Endothelial cell of umbilical vein (primary cell): ENCODE measurements at regions not wholly inside any gene's neighbourhood (a gene's known extent, or its start where the extent isn't known, plus 50 kb on each side); places are given as distances from the start of the nearest gene placed in this dataset. TPM values are rescaled to one million over a fixed set of nuclear protein-coding genes. Genes with fewer than 3 reads are reported as not detected.

Source experiments
- BruUV-seq: library from RNA; stranded (reverse); fragments of 400-500 nt; replicated peaks from 2 replicates; lab custom pipeline; 2021; lab: Mats Ljungman, UMichigan
- CTCF ChIA-PET: fragments of 300-600, 350-600 bp; sonication (Branson Sonifier 250); formaldehyde crosslinking; loops from one replicate; lab custom pipeline; 2021; ENCODE audit warnings: antibody characterized with exemption, inconsistent platforms; lab: Charles Lee
- POLR2A ChIA-PET: fragments of 300-600, 350-600 bp; sonication (Branson Sonifier 250); formaldehyde crosslinking; loops from one replicate; lab custom pipeline; 2021; ENCODE audit warnings: antibody characterized with exemption, inconsistent platforms; lab: Charles Lee
- DNase-seq: peaks from one replicate; pipeline ENCODE4 v3.0.0-alpha.2; 2011; ENCODE audit warnings: low read depth, low spot score
- FAIRE-seq: peaks from 2 replicates; lab custom pipeline; 2011; peaks lifted over from hg19 to GRCh38; lab: Jason Lieb, UNC
- H2AFZ ChIP-seq: 2 replicates; pipeline ENCODE4 v1.6.0; 2012; ENCODE audit warnings: low read depth, low read length, control low read depth, inconsistent platforms
- H3K27ac ChIP-seq: 2 replicates; pipeline ENCODE4 v1.5.1; 2011; ENCODE audit warnings: low read depth, mild to moderate bottlenecking, control low read depth, low read length, moderate library complexity; ENCODE audit not compliant: insufficient read depth
- H3K27me3 ChIP-seq, 2 experiments: 2 replicates each; pipeline versions ENCODE4 v1.6.0 to v1.6.1; 2011; ENCODE audit warnings: low read length in 2 of 2, mixed read lengths in 1 of 2; ENCODE audit not compliant: control insufficient read depth in 2 of 2, insufficient read depth in 2 of 2
- H3K36me3 ChIP-seq, 2 experiments: 2 replicates in 1 of 2; 3 replicates in 1 of 2; pipeline ENCODE4 v1.5.1; 2011; ENCODE audit warnings: low read length in 2 of 2, mild to moderate bottlenecking in 1 of 2, moderate library complexity in 1 of 2; ENCODE audit not compliant: control insufficient read depth in 2 of 2, insufficient read depth in 2 of 2; ENCODE audit errors: extremely low read depth in 1 of 2
- H3K4me1 ChIP-seq: 3 replicates; pipeline ENCODE4 v1.5.1; 2011; ENCODE audit warnings: mild to moderate bottlenecking, low read length; ENCODE audit not compliant: control insufficient read depth, insufficient read depth; ENCODE audit errors: extremely low read depth
- H3K4me2 ChIP-seq: 2 replicates; pipeline ENCODE4 v1.6.1; 2011; ENCODE audit warnings: low read length, control low read depth, mixed read lengths; ENCODE audit not compliant: insufficient read depth
- H3K4me3 ChIP-seq, 3 experiments: fragments of 200-600 bp in 1 of 3; sonication (generic), shearing (Covaris generic) in 1 of 3; replicated peaks in 1 of 3; 2 replicates each; pipeline ENCODE4 v1.5.1; 2011 to 2016; ENCODE audit warnings: control low read depth in 3 of 3, low read length in 3 of 3, mild to moderate bottlenecking in 2 of 3, inconsistent platforms in 1 of 3, low read depth in 1 of 3, moderate library complexity in 1 of 3; ENCODE audit not compliant: insufficient read depth in 1 of 3
- H3K79me2 ChIP-seq: 2 replicates; pipeline ENCODE4 v1.6.0; 2012; ENCODE audit warnings: low read length, inconsistent platforms; ENCODE audit not compliant: control insufficient read depth, insufficient read depth
- H3K9ac ChIP-seq: replicated peaks from 2 replicates; pipeline ENCODE3; 2011; ENCODE audit warnings: low read length, control low read depth; ENCODE audit not compliant: insufficient read depth; ENCODE audit errors: extremely low read depth
- H3K9me1 ChIP-seq: replicated peaks from 3 replicates; pipeline ENCODE4 v1.6.0; 2011; ENCODE audit warnings: mild to moderate bottlenecking, low read length; ENCODE audit not compliant: control insufficient read depth, insufficient read depth; ENCODE audit errors: extremely low read depth
- H3K9me3 ChIP-seq: replicated peaks from 2 replicates; pipeline ENCODE4 v1.5.1; 2012; ENCODE audit warnings: low read length, inconsistent platforms; ENCODE audit not compliant: control insufficient read depth, insufficient read depth
- H4K20me1 ChIP-seq: replicated peaks from 2 replicates; pipeline ENCODE3; 2011; ENCODE audit warnings: mild to moderate bottlenecking, low read length; ENCODE audit not compliant: control insufficient read depth, insufficient read depth; ENCODE audit errors: extremely low read depth
- CTCF ChIP-seq, 2 donors: IDR thresholded peaks; 1 replicate in 1 of 2; 2 replicates in 1 of 2; pipeline ENCODE4 v1.5.1; 2011; ENCODE audit warnings: low read length in 2 of 2, mild to moderate bottlenecking in 2 of 2, moderate library complexity in 2 of 2, control low read depth in 1 of 2, inconsistent platforms in 1 of 2, low read depth in 1 of 2; ENCODE audit not compliant: insufficient read depth in 1 of 2; ENCODE audit errors: extremely low read depth in 1 of 2
- EZH2 ChIP-seq: IDR thresholded peaks from 2 replicates; pipeline ENCODE4 v1.6.1; 2012; ENCODE audit warnings: borderline replicate concordance, low read depth, mild to moderate bottlenecking, moderate library complexity, low read length, inconsistent platforms; ENCODE audit not compliant: severe bottlenecking
- FOS ChIP-seq: IDR thresholded peaks from 2 replicates; pipeline ENCODE4 v1.6.1; 2011; ENCODE audit warnings: mild to moderate bottlenecking, low read length, moderate library complexity, borderline replicate concordance; ENCODE audit not compliant: insufficient read depth
- GATA2 ChIP-seq: IDR thresholded peaks from 2 replicates; pipeline ENCODE4 v1.7.0; 2011; ENCODE audit warnings: low read depth, mild to moderate bottlenecking, moderate library complexity, mixed read lengths, low read length; ENCODE audit not compliant: insufficient read length, insufficient read depth
- JUN ChIP-seq: IDR thresholded peaks from 2 replicates; pipeline ENCODE4 v1.6.1; 2011; ENCODE audit warnings: borderline replicate concordance, low read depth; ENCODE audit not compliant: insufficient read length, insufficient read depth
- MAX ChIP-seq: IDR thresholded peaks from 2 replicates; pipeline ENCODE4 v1.6.1; 2011; ENCODE audit not compliant: insufficient read depth, insufficient read length
- MYC ChIP-seq: IDR thresholded peaks from one replicate; pipeline ENCODE4 v1.6.1; 2011; ENCODE audit warnings: mild to moderate bottlenecking, low read depth, low read length
- POLR2A ChIP-seq: IDR thresholded peaks from 2 replicates; pipeline ENCODE4 v1.6.1; 2012; ENCODE audit warnings: low read depth, mild to moderate bottlenecking, control low read depth, low read length
- POLR2AphosphoS5 ChIP-seq: IDR thresholded peaks from 2 replicates; pipeline ENCODE4 v1.6.1; 2012; ENCODE audit warnings: low read depth, mild to moderate bottlenecking, control low read depth, low read length, moderate library complexity; ENCODE audit not compliant: insufficient read depth
- dilution Hi-C: fragments of 300-500 bp; cut with MboI; formaldehyde crosslinking; loops from one replicate; pipeline ENCODE4 v1.15.0; 2019; ENCODE audit warnings: low sequenced_read_pairs; ENCODE audit not compliant: extremely low pct_ligation_motif_present
- intact Hi-C: fragments of 100-400 bp; cut with micrococcal nuclease; formaldehyde crosslinking; loops from one replicate; pipeline ENCODE4 v1.10.0; 2022
- microRNA counts: library from miRNA; unstranded; fragments of <30 nt; microRNA quantifications from one replicate; lab custom pipeline; 2016
- microRNA-seq: library from miRNA; unstranded; fragments of <30 nt; microRNA quantifications from one replicate; pipeline ENCODE4 v1.2.0, GENCODE V29; 2021; ENCODE audit warnings: borderline number of aligned reads, borderline replicate concordance
- small RNA-seq: library from RNA; depleted of rRNA; stranded (forward); fragments of <200 nt; gene quantifications from one replicate; pipeline ENCODE3, GENCODE V24; 2012; ENCODE audit warnings: low replicate concordance, low read depth; ENCODE audit not compliant: insufficient read depth, insufficient read length

DNA sequence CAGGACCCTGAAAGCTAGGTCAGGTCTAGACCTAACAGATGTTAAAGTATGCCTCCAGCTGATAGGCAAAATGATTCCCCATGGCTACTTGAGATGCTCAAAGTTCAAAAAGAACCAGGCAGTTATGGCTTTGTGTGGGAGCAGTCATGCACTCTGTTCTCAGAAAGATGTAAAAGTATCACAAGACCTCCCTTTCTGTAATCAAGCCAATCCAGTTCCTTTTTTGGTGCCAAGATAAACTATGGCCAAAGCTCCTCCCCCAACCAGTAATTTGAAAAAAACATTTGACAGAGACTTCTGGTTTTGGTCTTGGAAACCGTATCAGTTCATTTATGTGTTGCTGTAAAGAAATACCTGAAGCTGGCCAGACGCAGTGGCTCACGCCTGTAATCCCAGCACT, 51.4 kb upstream of the XIST start:
- dilution Hi-C loops: no loop called here

More for the DNA sequence above, 51.4 kb upstream of the XIST start:
- intact Hi-C loops: no loop called here
- Histone ChIP-seq H3K4me3 (no peak overlapping the region), H3K9me1 (no peaks in the 10 kb centered on the region), H3K4me2 (no peak overlapping the region), H4K20me1 (no peaks in the 10 kb centered on the region), H2AFZ (no peak overlapping the region), H3K27me3 (no peaks in the 10 kb centered on the region), H3K9me3 (no peaks in the 10 kb centered on the region), H3K4me1 (no peaks in the 10 kb centered on the region), H3K79me2 (no peaks in the 10 kb centered on the region), H3K9ac (no peak overlapping the region), H3K27ac (no peak overlapping the region), H3K36me3 (no peaks in the 10 kb centered on the region)
- POLR2A ChIA-PET: no interaction called here
- FAIRE-seq: no peak
- CTCF ChIA-PET: interaction anchor here (1.0 to 1.9 kb wide), 2 partner anchors 11 to 13 kb away, joined by 3 to 4 read pairs; no protein-coding TSS in a partner anchor
- DNase-seq: peak; percentile 89
- no TSS peak for BruUV-seq
- no peak for TF ChIP-seq CTCF (IDR thresholded peaks at IDR 0.05; ENCODE audit: extremely low read depth in 1 of 2, insufficient read depth in 1 of 2, low read depth in 1 of 2, low read length in 2 of 2)
- TF ChIP-seq POLR2A: no peak
- TF ChIP-seq FOS: no peak
- no peak for TF ChIP-seq JUN
- no peak for TF ChIP-seq MAX
- no peak for TF ChIP-seq POLR2AphosphoS5
- TF ChIP-seq GATA2: no peak
- no peak for TF ChIP-seq MYC
- TF ChIP-seq EZH2: no peak

MicroRNAs in the stretch of these regions (microRNA counts, 767-probe panel; counts per million panel counts)
- 723 counts per million, percentile 96 among the panel's probes with 10 or more counts for microRNA hsa-miR-374b-5p (lab: Ali Mortazavi, UCI)
- 723 counts per million, percentile 96 among the panel's probes with 10 or more counts for microRNA hsa-miR-374c-5p (lab: Ali Mortazavi, UCI)
- 723 counts per million, percentile 96 among the panel's probes with 10 or more counts for microRNA hsa-miR-421 (lab: Ali Mortazavi, UCI)

Small RNA genes lying in the stretch of these regions (microRNA-seq; reads per million reads assigned to microRNA genes)
- not detected for gene MIR374B
- not detected for gene MIR374C
- 459 reads per million, percentile 74 among the genes with 10 or more reads in this experiment for gene MIR421

Small RNA genes lying in the stretch of these regions (small RNA-seq; reads per million reads assigned to genes)
- gene ATP5MDP1 (not detected), gene DDX3P2 (not detected), gene MIR374B (107 reads per million, percentile 97 among the genes with 10 or more reads in this experiment), gene MIR421 (6.6 reads per million, percentile 48 among the genes with 10 or more reads in this experiment), gene RF02124 (not detected), gene RF02125 (not detected)
